ENCODE measurements at regions not wholly inside any gene's neighbourhood (a gene's known extent, or its start where the extent isn't known, plus 50 kb on each side); places are given as distances from the start of the nearest gene placed in this dataset.

DNA sequence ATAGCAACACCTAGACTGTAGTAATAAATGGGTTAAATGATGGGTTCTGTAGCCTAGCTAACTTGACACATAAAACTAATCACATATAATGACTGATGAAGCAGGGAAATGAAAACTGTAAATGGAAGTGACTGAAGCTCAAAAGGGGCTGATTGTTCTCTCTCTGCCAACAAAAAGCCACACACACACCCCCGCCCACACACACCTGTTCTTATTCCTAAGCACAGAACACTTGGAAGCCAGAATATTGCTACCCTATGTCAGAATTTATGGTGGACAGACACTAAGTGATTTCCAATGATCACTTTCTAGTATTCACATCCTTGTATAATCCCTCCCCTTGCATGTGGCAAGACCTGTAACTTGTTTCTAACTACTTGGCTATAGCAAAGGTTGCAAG is 603.5 kb downstream of the UTRN start:
- no peaks in the 10 kb centered on the region for H3K9me2 ChIP-seq (ENCODE audit: insufficient read depth)
- H3K4me3 ChIP-seq, result no peak overlapping the region
- no peaks in the 10 kb centered on the region for H3K4me1 Mint-ChIP-seq
- ATAC-seq (no peak), DNase-seq (ENCODE audit: low spot score) (no peak)
- H4K20me1 ChIP-seq (replicated peaks; ENCODE audit: insufficient read depth), result no peaks in the 10 kb centered on the region
- peaks cover 1% of the 10 kb centered on the region for H3K27me3 Mint-ChIP-seq (ENCODE audit: insufficient read depth, low read depth, poor library complexity)
- H3K27me3 ChIP-seq (ENCODE audit: insufficient read depth), result no peaks in the 10 kb centered on the region
- H3F3A ChIP-seq (replicated peaks; ENCODE audit: low read depth), result no peaks in the 10 kb centered on the region
- no peaks in the 10 kb centered on the region for H3K4me1 ChIP-seq (ENCODE audit: insufficient read depth)
- H3K27ac Mint-ChIP-seq, result no peak overlapping the region
- H2AFZ ChIP-seq, result no peak overlapping the region
- TF ChIP-seq JUNB (IDR thresholded peaks at IDR 0.05; ENCODE audit: unreplicated experiment), result no peak
- no peak for TF ChIP-seq EZH2 (IDR thresholded peaks at IDR 0.05; ENCODE audit: low read depth, unreplicated experiment)
- TF ChIP-seq, protein P1, sequence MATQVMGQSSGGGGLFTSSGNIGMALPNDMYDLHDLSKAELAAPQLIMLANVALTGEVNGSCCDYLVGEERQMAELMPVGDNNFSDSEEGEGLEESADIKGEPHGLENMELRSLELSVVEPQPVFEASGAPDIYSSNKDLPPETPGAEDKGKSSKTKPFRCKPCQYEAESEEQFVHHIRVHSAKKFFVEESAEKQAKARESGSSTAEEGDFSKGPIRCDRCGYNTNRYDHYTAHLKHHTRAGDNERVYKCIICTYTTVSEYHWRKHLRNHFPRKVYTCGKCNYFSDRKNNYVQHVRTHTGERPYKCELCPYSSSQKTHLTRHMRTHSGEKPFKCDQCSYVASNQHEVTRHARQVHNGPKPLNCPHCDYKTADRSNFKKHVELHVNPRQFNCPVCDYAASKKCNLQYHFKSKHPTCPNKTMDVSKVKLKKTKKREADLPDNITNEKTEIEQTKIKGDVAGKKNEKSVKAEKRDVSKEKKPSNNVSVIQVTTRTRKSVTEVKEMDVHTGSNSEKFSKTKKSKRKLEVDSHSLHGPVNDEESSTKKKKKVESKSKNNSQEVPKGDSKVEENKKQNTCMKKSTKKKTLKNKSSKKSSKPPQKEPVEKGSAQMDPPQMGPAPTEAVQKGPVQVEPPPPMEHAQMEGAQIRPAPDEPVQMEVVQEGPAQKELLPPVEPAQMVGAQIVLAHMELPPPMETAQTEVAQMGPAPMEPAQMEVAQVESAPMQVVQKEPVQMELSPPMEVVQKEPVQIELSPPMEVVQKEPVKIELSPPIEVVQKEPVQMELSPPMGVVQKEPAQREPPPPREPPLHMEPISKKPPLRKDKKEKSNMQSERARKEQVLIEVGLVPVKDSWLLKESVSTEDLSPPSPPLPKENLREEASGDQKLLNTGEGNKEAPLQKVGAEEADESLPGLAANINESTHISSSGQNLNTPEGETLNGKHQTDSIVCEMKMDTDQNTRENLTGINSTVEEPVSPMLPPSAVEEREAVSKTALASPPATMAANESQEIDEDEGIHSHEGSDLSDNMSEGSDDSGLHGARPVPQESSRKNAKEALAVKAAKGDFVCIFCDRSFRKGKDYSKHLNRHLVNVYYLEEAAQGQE (IDR thresholded peaks at IDR 0.05; ENCODE audit: unreplicated experiment), result no peak
- TF ChIP-seq, protein P2, sequence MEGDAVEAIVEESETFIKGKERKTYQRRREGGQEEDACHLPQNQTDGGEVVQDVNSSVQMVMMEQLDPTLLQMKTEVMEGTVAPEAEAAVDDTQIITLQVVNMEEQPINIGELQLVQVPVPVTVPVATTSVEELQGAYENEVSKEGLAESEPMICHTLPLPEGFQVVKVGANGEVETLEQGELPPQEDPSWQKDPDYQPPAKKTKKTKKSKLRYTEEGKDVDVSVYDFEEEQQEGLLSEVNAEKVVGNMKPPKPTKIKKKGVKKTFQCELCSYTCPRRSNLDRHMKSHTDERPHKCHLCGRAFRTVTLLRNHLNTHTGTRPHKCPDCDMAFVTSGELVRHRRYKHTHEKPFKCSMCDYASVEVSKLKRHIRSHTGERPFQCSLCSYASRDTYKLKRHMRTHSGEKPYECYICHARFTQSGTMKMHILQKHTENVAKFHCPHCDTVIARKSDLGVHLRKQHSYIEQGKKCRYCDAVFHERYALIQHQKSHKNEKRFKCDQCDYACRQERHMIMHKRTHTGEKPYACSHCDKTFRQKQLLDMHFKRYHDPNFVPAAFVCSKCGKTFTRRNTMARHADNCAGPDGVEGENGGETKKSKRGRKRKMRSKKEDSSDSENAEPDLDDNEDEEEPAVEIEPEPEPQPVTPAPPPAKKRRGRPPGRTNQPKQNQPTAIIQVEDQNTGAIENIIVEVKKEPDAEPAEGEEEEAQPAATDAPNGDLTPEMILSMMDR (conservative IDR thresholded peaks at IDR 0.05; ENCODE audit: low read depth in 2 of 2), result no peak
- no peak for TF ChIP-seq ZNF114 (CRISPR knock-in tag; IDR thresholded peaks at IDR 0.05)
- H3K4me2 ChIP-seq, result no peak overlapping the region
- no peak overlapping the region for H3K27ac ChIP-seq (ENCODE audit: low read depth)
- H3K36me3 Mint-ChIP-seq (ENCODE audit: low read depth), result no peaks in the 10 kb centered on the region
- no peak overlapping the region for H3K4me3 Mint-ChIP-seq
- no peaks in the 10 kb centered on the region for H3K79me2 ChIP-seq (replicated peaks; ENCODE audit: insufficient read depth)
- no peaks in the 10 kb centered on the region for H3K36me3 ChIP-seq (ENCODE audit: insufficient read depth)
- H3K9me3 Mint-ChIP-seq, result no peaks in the 10 kb centered on the region

DNA sequence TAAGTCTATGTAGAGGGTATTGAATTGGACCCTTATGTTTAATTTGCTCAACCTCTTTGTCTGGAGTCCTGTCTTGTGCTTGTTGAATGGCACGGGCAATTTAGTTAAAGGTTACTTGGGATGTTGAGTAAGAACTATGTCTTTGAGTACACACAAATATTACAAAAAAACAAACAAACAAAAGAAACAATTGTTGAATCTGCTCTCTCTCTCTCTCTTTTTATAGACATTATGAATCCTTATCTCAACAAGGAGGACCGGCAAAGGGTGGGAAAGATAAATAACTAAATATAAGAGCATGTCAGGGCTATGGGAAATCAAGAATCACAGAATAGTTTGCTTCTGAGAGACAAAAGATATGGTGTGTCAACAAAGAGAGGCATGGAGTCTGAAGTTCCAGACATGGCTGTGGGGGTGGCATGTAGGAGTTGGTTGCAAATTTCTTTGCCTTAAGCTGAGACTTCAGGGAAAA is 608.6 kb downstream of the UTRN start:
- H3K27ac ChIP-seq (ENCODE audit: low read depth), result no peak overlapping the region
- no peaks in the 10 kb centered on the region for H3K9me3 Mint-ChIP-seq
- peaks cover 8% of the 10 kb centered on the region for H3K4me1 Mint-ChIP-seq
- H3K36me3 Mint-ChIP-seq (ENCODE audit: low read depth), result no peaks in the 10 kb centered on the region
- no peak for ATAC-seq
- H3K4me3 Mint-ChIP-seq, result no peak overlapping the region
- no peaks in the 10 kb centered on the region for H3K27me3 ChIP-seq (ENCODE audit: insufficient read depth)
- no peaks in the 10 kb centered on the region for H3F3A ChIP-seq (replicated peaks; ENCODE audit: low read depth)
- no peak for DNase-seq (ENCODE audit: low spot score)
- no peak overlapping the region for H3K4me2 ChIP-seq
- peaks cover 5% of the 10 kb centered on the region; the same call in 1 of the 2 replicates for H3K9me2 ChIP-seq (ENCODE audit: insufficient read depth)
- H2AFZ ChIP-seq, result no peak overlapping the region
- no peaks in the 10 kb centered on the region for H3K27me3 Mint-ChIP-seq (ENCODE audit: insufficient read depth, low read depth, poor library complexity)
- no peak overlapping the region for H3K27ac Mint-ChIP-seq
- H3K36me3 ChIP-seq (ENCODE audit: insufficient read depth), result no peaks in the 10 kb centered on the region
- no peak overlapping the region for H3K4me3 ChIP-seq
- no peaks in the 10 kb centered on the region for H3K79me2 ChIP-seq (replicated peaks; ENCODE audit: insufficient read depth)
- H4K20me1 ChIP-seq (replicated peaks; ENCODE audit: insufficient read depth), result no peaks in the 10 kb centered on the region
- H3K4me1 ChIP-seq (ENCODE audit: insufficient read depth), result peaks cover 10% of the 10 kb centered on the region
- TF ChIP-seq STAT1 (IDR thresholded peaks at IDR 0.05; ENCODE audit: unreplicated experiment) (no peak), ZNF114 (CRISPR knock-in tag; IDR thresholded peaks at IDR 0.05) (no peak), ZNF331 (CRISPR knock-in tag; IDR thresholded peaks at IDR 0.05; ENCODE audit: low read depth) (no peak), JUNB (IDR thresholded peaks at IDR 0.05; ENCODE audit: unreplicated experiment) (no peak)
- TF ChIP-seq, protein P3, sequence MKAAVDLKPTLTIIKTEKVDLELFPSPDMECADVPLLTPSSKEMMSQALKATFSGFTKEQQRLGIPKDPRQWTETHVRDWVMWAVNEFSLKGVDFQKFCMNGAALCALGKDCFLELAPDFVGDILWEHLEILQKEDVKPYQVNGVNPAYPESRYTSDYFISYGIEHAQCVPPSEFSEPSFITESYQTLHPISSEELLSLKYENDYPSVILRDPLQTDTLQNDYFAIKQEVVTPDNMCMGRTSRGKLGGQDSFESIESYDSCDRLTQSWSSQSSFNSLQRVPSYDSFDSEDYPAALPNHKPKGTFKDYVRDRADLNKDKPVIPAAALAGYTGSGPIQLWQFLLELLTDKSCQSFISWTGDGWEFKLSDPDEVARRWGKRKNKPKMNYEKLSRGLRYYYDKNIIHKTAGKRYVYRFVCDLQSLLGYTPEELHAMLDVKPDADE (IDR thresholded peaks at IDR 0.05), result no peak
- TF ChIP-seq, protein P4, sequence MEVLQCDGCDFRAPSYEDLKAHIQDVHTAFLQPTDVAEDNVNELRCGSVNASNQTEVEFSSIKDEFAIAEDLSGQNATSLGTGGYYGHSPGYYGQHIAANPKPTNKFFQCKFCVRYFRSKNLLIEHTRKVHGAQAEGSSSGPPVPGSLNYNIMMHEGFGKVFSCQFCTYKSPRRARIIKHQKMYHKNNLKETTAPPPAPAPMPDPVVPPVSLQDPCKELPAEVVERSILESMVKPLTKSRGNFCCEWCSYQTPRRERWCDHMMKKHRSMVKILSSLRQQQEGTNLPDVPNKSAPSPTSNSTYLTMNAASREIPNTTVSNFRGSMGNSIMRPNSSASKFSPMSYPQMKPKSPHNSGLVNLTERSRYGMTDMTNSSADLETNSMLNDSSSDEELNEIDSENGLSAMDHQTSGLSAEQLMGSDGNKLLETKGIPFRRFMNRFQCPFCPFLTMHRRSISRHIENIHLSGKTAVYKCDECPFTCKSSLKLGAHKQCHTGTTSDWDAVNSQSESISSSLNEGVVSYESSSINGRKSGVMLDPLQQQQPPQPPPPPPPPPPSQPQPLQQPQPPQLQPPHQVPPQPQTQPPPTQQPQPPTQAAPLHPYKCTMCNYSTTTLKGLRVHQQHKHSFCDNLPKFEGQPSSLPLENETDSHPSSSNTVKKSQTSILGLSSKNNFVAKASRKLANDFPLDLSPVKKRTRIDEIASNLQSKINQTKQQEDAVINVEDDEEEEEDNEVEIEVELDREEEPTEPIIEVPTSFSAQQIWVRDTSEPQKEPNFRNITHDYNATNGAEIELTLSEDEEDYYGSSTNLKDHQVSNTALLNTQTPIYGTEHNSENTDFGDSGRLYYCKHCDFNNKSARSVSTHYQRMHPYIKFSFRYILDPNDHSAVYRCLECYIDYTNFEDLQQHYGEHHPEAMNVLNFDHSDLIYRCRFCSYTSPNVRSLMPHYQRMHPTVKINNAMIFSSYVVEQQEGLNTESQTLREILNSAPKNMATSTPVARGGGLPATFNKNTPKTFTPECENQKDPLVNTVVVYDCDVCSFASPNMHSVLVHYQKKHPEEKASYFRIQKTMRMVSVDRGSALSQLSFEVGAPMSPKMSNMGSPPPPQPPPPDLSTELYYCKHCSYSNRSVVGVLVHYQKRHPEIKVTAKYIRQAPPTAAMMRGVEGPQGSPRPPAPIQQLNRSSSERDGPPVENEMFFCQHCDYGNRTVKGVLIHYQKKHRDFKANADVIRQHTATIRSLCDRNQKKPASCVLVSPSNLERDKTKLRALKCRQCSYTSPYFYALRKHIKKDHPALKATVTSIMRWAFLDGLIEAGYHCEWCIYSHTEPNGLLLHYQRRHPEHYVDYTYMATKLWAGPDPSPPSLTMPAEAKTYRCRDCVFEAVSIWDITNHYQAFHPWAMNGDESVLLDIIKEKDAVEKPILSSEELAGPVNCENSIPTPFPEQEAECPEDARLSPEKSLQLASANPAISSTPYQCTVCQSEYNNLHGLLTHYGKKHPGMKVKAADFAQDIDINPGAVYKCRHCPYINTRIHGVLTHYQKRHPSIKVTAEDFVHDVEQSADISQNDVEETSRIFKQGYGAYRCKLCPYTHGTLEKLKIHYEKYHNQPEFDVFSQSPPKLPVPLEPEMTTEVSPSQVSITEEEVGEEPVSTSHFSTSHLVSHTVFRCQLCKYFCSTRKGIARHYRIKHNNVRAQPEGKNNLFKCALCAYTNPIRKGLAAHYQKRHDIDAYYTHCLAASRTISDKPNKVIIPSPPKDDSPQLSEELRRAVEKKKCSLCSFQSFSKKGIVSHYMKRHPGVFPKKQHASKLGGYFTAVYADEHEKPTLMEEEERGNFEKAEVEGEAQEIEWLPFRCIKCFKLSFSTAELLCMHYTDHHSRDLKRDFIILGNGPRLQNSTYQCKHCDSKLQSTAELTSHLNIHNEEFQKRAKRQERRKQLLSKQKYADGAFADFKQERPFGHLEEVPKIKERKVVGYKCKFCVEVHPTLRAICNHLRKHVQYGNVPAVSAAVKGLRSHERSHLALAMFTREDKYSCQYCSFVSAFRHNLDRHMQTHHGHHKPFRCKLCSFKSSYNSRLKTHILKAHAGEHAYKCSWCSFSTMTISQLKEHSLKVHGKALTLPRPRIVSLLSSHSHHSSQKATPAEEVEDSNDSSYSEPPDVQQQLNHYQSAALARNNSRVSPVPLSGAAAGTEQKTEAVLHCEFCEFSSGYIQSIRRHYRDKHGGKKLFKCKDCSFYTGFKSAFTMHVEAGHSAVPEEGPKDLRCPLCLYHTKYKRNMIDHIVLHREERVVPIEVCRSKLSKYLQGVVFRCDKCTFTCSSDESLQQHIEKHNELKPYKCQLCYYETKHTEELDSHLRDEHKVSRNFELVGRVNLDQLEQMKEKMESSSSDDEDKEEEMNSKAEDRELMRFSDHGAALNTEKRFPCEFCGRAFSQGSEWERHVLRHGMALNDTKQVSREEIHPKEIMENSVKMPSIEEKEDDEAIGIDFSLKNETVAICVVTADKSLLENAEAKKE (CRISPR knock-in tag; IDR thresholded peaks at IDR 0.05), result no peak

Data from GM23338 (cell line).